Activated T-helper 1 cell treated with anti-CD3 and anti-CD28 coated beads, Interleukin-12 subunit alpha, Interleukin-12 subunit beta, Interleukin-2, Interleukin-4 antibody, amounts not matched to agents 30 ng/mL and 10 ng/mL and 1 ng/mL, durations not matched to agents 14 hours and 24 hours and 36 hours (primary cell): ENCODE measurements at regions not wholly inside any gene's neighbourhood (a gene's known extent, or its start where the extent isn't known, plus 50 kb on each side); places are given as distances from the start of the nearest gene placed in this dataset.

ENCODE experiments used
- DNase-seq: peaks from one replicate; pipeline ENCODE4 v3.0.0; 2021; ENCODE audit warnings: low spot score
- H3K27ac Mint-ChIP-seq: one replicate; pipeline ENCODE4 v1.8.0; 2021; ENCODE audit warnings: mild to moderate bottlenecking, mixed read lengths
- H3K27me3 Mint-ChIP-seq: one replicate; pipeline ENCODE4 v1.8.0; 2022; ENCODE audit warnings: mild to moderate bottlenecking, moderate library complexity, mixed read lengths; ENCODE audit not compliant: insufficient read depth
- H3K36me3 Mint-ChIP-seq: one replicate; pipeline ENCODE4 v1.8.0; 2021; ENCODE audit warnings: low read depth, mixed read lengths
- H3K4me1 Mint-ChIP-seq: one replicate; pipeline ENCODE4 v1.8.0; 2021; ENCODE audit warnings: low read depth, mixed read lengths
- H3K4me3 Mint-ChIP-seq: one replicate; pipeline ENCODE4 v1.8.0; 2021; ENCODE audit warnings: mild to moderate bottlenecking, moderate library complexity, mixed read lengths
- H3K9me3 Mint-ChIP-seq: one replicate; pipeline ENCODE4 v1.8.0; 2021; ENCODE audit warnings: mixed read lengths
- intact Hi-C: fragments of 100-400 bp; cut with micrococcal nuclease; formaldehyde crosslinking; loops from one replicate; pipeline ENCODE4 v1.15.1; 2024

DNA sequence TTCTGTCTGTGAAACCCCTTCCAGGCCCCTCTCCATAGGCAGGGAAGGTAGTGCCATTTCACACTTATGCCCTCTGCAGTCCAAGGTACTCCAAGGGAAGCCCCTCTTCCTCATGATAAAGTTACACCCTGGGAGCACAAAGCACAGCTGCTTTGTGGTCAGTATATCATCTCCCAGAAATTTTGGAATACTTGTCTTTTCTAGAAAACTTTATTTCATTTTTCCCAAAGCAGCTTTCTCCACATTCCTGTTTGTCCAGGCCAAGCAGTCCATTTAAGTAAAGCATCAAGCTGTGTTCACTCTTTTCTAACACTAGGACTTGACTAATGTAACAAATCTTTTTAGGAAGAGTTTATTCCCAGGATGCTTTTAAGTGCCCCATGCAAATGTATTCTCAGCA is 371.8 kb upstream of the RGMB start:
- Mint-ChIP-seq H3K27ac (no peak overlapping the region), H3K9me3 (no peaks in the 10 kb centered on the region)

DNA sequence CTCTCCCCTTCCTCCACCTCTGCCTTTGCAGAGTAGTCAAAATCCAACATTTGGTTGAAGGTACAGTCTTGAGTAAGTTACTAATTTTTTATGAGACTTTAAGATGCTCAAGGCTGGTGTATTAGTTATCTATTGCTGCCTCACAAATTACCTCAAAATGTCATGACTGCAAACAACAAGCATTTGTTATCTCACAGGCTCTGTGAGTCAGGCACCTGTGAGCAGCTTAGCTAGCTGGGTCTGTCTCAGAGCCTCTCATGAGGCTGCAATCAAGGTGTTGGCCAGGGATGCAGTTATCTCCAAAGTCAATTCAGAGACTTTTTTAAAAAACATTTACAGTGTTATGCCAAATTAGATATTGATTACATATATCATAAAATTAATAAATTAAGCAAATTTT is 371.3 kb upstream of the RGMB start:
- Mint-ChIP-seq H3K36me3 (no peaks in the 10 kb centered on the region), H3K9me3 (no peaks in the 10 kb centered on the region), H3K27ac (no peak overlapping the region), H3K27me3 (peaks cover 3% of the 10 kb centered on the region), H3K4me3 (no peak overlapping the region), H3K4me1 (no peaks in the 10 kb centered on the region)
- DNase-seq = no peak
- intact Hi-C loops = no loop called here

More for the DNA sequence above, 371.8 kb upstream of the RGMB start:
- no peak overlapping the region for H3K4me3 Mint-ChIP-seq
- H3K36me3 Mint-ChIP-seq = no peaks in the 10 kb centered on the region
- intact Hi-C loops = no loop called here
- H3K4me1 Mint-ChIP-seq = no peaks in the 10 kb centered on the region
- H3K27me3 Mint-ChIP-seq = peaks cover 3% of the 10 kb centered on the region
- DNase-seq = no peak

DNA sequence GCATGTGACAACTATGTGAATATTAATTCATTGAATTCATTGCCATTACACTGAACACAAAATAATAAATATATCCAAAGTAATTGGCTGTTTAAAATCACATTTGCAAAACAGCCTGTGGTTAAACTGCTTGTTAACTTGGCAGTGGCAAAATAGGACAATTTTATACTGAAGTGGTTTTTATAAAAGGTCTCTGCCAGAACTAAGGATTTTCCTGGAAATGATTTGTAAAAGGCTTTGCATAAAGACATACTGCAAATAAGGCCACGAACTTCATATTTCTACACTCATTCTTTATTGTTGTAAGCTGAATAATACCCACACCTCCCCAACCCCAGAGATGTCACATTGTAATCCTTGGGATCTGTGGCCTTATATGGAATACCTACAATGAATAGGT is 370.3 kb upstream of the RGMB start:
- H3K4me1 Mint-ChIP-seq = no peaks in the 10 kb centered on the region
- H3K36me3 Mint-ChIP-seq = no peaks in the 10 kb centered on the region
- H3K4me3 Mint-ChIP-seq = no peak overlapping the region
- no peak for DNase-seq
- H3K27me3 Mint-ChIP-seq = peaks cover 3% of the 10 kb centered on the region
- H3K9me3 Mint-ChIP-seq = no peaks in the 10 kb centered on the region
- intact Hi-C loops = no loop called here
- no peak overlapping the region for H3K27ac Mint-ChIP-seq

DNA sequence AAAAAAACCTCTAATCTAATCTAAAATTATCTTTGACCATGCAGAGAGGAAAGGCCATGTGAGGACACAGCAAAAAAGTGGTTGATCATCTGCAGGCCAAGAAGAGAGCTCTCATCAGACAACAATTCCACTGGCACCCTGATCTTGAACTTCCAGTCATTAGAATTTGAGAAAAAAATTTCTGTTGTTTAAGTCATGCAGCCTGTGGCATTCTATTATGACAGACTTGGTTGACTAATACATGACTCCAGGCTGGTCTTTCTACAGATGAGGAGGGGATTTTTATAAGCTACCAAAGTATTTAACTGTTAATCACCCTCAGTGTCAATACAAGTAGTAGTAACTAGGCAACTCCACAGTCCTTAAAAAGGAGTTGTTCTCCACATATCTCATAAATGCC is 358.5 kb upstream of the RGMB start:
- Mint-ChIP-seq H3K27ac (no peak overlapping the region), H3K36me3 (no peaks in the 10 kb centered on the region), H3K4me3 (no peak overlapping the region), H3K27me3 (peaks cover 5% of the 10 kb centered on the region), H3K4me1 (no peaks in the 10 kb centered on the region), H3K9me3 (no peaks in the 10 kb centered on the region)
- no peak for DNase-seq
- intact Hi-C loops = no loop called here

DNA sequence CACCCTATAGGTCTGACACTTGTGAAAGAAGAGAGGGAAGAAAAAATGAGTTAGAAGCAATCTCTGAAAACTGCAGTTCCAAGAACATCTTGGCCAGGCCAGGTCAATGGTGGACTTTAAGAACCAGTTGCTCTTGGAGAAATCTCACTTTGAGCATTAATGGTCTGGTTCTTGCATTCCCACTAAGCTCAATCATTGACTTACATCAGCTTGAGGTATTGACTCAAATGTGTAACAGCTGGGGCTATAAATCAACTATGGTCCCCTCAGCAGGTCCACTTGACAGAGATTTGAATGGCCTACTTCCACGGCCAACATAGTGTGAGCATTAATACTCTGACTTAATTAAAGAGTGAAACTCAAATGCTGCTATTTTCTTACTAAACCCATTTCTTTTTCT is 357.8 kb upstream of the RGMB start:
- no peaks in the 10 kb centered on the region for H3K4me1 Mint-ChIP-seq
- no peaks in the 10 kb centered on the region for H3K9me3 Mint-ChIP-seq
- intact Hi-C loops = no loop called here
- peaks cover 5% of the 10 kb centered on the region for H3K27me3 Mint-ChIP-seq
- H3K4me3 Mint-ChIP-seq = no peak overlapping the region
- H3K36me3 Mint-ChIP-seq = no peaks in the 10 kb centered on the region
- no peak overlapping the region for H3K27ac Mint-ChIP-seq
- DNase-seq = no peak

DNA sequence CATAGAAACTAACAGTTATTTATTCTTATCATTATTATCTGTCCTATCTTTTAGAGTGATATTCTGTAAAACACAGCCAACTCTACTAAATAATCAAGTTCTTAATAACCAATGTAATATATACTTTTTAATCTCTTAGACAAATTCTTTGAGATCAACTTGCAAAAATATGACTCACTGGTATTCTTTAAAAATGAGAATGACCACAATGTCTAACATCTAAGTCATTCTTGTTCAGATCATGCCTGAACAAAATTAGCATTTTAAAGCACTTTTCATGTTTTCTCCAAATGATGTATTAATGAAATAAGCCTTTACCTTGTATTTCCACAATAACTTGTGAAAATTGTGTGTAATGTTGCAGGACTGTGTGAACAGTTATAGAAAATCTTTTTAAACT is 356.9 kb upstream of the RGMB start:
- intact Hi-C loops = no loop called here
- DNase-seq = no peak
- no peaks in the 10 kb centered on the region for H3K4me1 Mint-ChIP-seq
- peaks cover 5% of the 10 kb centered on the region for H3K27me3 Mint-ChIP-seq
- H3K27ac Mint-ChIP-seq = no peak overlapping the region
- no peaks in the 10 kb centered on the region for H3K36me3 Mint-ChIP-seq
- no peaks in the 10 kb centered on the region for H3K9me3 Mint-ChIP-seq
- H3K4me3 Mint-ChIP-seq = no peak overlapping the region

DNA sequence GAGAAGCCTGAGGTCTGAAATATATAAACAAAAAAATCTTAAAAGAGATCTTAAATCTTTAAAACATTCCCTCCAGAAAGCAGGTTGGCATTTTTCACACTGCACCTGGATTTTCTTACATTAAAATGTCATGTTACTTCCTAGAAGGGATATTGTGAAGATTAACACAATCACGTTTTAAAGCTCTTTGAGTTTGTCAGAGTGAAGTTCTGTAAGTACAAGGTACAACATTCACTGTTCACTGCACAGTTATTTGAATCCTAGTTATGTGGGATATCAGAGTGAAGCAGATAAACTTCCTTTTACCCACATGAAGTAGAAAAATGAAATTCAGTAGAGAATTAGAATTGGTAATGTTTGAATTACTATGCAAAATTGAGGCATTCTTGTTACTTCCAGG is 353.6 kb upstream of the RGMB start:
- no peak for DNase-seq
- Mint-ChIP-seq H3K4me3 (no peak overlapping the region), H3K9me3 (no peaks in the 10 kb centered on the region), H3K27me3 (peaks cover 2% of the 10 kb centered on the region), H3K27ac (no peak overlapping the region), H3K36me3 (no peaks in the 10 kb centered on the region), H3K4me1 (no peaks in the 10 kb centered on the region)
- intact Hi-C loops = no loop called here

DNA sequence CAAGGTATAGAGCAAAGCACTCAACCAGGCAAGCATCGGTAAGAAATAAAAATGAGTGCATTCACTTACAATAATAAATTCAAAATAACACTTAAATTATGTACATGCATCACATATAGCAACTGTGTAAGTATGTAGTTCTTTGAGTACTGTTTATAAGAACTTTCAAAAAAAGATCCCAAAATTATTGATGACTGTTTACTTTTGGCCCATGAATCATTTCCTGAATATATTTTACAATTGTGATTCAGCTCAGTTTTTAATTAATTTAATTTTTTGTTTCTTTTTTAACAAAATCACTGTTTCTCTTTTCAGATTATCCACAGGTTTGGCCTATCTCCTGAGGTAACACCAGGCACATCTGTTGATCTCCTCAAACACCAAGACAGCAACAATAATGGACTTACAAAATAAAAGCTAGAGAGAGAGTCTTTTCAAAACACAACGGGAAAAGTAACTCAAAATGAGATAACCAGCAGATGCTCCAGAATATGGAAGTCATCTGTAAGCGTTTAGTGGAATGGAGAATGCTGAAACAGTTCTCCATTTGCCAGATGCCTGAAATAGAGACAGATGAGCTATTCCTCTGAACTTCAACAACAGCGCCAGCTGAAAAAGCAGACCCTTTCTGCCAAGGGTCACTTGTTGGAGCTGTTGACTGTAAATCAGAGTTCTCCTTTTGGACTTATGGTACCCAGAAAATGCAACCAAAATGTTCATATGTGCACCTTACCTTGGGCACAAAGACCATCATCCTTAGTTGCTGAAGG is 348.6 kb upstream of the RGMB start:
- intact Hi-C loops = no loop called here
- no peak for DNase-seq
- peaks cover 2% of the 10 kb centered on the region for H3K27me3 Mint-ChIP-seq
- H3K9me3 Mint-ChIP-seq = no peaks in the 10 kb centered on the region
- no peaks in the 10 kb centered on the region for H3K36me3 Mint-ChIP-seq
- H3K4me1 Mint-ChIP-seq = no peaks in the 10 kb centered on the region
- H3K4me3 Mint-ChIP-seq = no peak overlapping the region
- H3K27ac Mint-ChIP-seq = no peak overlapping the region

DNA sequence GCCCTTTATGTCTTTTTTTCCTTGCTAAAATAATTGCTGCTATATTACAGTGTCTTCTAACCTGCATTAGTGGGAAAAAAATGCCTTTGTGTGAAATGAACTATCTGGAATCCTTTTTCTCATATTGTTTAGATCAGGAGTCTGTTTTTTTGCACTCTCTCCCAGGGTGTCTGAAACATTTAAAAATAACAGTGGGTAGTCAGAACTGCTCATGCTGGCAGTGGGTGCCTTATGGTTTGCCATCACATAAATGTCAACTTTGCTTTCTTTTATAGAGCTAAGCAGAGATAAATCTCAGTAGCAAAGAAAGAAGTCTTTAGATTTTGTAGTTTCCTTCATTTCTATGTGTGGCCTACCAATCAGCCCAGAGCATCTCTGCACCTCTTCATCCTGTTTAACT is 347.8 kb upstream of the RGMB start:
- Mint-ChIP-seq H3K4me3 (no peak overlapping the region), H3K9me3 (no peaks in the 10 kb centered on the region), H3K27me3 (peaks cover 2% of the 10 kb centered on the region), H3K27ac (no peak overlapping the region), H3K36me3 (no peaks in the 10 kb centered on the region), H3K4me1 (no peaks in the 10 kb centered on the region)
- intact Hi-C loops = no loop called here
- DNase-seq = no peak

DNA sequence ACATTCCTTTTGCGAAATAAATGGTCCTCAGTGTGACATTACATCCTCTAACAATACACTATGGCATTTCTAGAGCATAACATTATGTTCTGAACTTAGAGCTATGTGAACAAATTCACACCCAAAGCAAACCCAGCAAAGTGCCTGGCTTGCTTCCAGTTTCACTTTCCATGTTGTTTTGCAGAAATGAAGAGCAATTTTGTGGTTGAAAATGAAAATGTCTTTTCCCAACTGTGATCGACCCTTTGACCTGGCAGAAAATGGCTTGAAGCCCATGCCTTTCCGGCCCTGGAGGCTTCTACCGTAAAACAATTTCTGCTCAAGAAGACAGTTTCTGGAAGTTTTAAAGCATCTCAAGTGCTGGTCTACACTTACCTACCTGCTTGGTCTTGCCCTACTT is 344.7 kb upstream of the RGMB start:
- H3K27ac Mint-ChIP-seq = no peak overlapping the region
- DNase-seq = no peak
- intact Hi-C loops = no loop called here
- no peaks in the 10 kb centered on the region for H3K36me3 Mint-ChIP-seq
- no peaks in the 10 kb centered on the region for H3K4me1 Mint-ChIP-seq
- H3K9me3 Mint-ChIP-seq = no peaks in the 10 kb centered on the region
- no peak overlapping the region for H3K4me3 Mint-ChIP-seq
- peaks cover 2% of the 10 kb centered on the region for H3K27me3 Mint-ChIP-seq

DNA sequence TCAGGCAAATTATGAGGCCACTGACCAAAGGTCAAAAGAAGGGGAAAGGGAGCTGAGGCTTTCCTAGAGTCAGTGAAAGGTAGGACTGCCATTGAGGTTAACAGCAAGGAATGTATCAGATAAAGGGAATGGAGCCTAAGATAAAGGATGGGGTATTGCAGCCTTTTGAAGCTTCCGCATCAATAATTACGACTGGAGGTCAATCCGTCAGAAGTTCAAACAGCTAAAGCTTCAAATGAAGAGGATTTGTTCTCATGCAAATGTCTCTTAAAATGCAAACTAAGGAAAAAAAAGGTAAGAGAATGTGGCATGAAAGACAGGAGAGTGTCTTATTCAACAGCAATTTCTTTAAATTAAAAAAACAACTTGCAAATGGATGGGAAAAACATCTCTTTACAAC is 341.1 kb upstream of the RGMB start:
- Mint-ChIP-seq H3K27ac (no peak overlapping the region), H3K4me1 (no peaks in the 10 kb centered on the region), H3K9me3 (no peaks in the 10 kb centered on the region), H3K4me3 (no peak overlapping the region), H3K27me3 (peaks cover 2% of the 10 kb centered on the region), H3K36me3 (no peaks in the 10 kb centered on the region)
- intact Hi-C loops = no loop called here
- DNase-seq = no peak

DNA sequence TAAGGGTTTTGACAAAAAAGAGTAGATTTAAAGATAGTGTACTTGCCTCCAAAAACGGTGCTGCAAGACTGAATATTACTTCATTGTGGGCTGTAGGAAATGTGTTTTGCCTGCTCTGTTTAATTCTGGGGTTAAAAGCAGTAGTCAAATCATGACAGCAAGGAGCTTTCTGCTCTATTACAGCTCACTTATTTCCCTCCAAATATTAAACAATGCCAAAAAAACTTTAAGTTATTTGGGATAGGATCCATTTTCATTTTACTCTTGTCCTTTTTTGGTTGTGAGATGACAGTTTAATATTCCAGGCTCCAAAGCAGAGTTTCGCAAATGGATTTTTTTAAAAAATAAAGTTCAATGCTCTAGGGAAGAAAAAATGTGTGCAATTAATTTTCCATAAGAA is 340.4 kb upstream of the RGMB start:
- Mint-ChIP-seq H3K4me1 (no peaks in the 10 kb centered on the region), H3K27ac (no peak overlapping the region), H3K4me3 (no peak overlapping the region), H3K36me3 (no peaks in the 10 kb centered on the region), H3K9me3 (no peaks in the 10 kb centered on the region), H3K27me3 (peaks cover 2% of the 10 kb centered on the region)
- DNase-seq = no peak
- intact Hi-C loops = no loop called here

DNA sequence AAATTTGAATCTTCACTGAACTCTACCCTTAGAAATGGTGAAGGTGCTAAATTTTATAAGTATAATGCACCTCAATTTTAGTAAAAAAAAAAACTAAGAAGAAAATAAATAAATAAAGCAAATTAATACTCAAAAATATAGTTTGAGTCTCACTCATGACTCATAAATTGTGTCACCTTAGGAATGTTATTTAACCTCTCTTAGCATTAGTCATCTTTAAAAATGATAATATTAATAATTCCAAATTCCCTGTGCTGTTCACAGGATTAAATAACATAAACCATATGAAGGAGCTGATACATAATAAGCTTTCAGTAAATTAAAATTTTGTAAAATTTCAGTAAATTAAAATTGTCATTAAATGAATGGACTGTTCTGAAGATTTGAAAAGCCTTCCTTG is 339.8 kb upstream of the RGMB start:
- Mint-ChIP-seq H3K36me3 (no peaks in the 10 kb centered on the region), H3K27me3 (peaks cover 2% of the 10 kb centered on the region), H3K4me1 (no peaks in the 10 kb centered on the region), H3K9me3 (no peaks in the 10 kb centered on the region), H3K4me3 (no peak overlapping the region), H3K27ac (no peak overlapping the region)
- no peak for DNase-seq
- intact Hi-C loops = no loop called here

DNA sequence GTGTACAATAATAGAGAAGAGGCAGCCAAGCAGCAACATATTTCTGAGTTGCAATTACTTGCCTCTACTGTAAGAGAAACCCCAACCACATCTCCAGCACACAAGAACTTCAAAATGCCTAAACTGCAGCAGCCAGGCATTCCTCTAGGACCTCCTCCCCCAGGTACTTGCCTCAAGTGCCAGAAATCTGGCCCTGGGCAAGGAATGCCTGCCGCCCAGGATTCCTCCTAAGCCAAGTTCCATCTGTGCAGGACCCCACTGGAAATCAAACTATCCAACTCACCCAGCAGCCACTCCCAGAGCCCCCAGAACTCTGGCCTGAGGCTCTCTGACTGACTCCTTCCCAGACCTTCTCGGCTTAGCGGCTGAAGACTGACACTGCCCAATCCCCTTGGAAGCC is 336.8 kb upstream of the RGMB start:
- H3K27me3 Mint-ChIP-seq = no peaks in the 10 kb centered on the region
- no peaks in the 10 kb centered on the region for H3K36me3 Mint-ChIP-seq
- H3K9me3 Mint-ChIP-seq = peaks cover 9% of the 10 kb centered on the region
- no peak overlapping the region for H3K27ac Mint-ChIP-seq
- no peaks in the 10 kb centered on the region for H3K4me1 Mint-ChIP-seq
- no peak for DNase-seq
- no peak overlapping the region for H3K4me3 Mint-ChIP-seq
- intact Hi-C loops = no loop called here
